GM12864 (cell line): ENCODE measurements at regions not wholly inside any gene's neighbourhood (a gene's known extent, or its start where the extent isn't known, plus 50 kb on each side); places are given as distances from the start of the nearest gene placed in this dataset.

Experiments
- DNase-seq: peaks from one replicate; pipeline ENCODE4 v3.0.0-alpha.2; 2011; ENCODE audit warnings: low read depth
- H3K4me3 ChIP-seq: 2 replicates; pipeline ENCODE4 v1.5.1; 2011; ENCODE audit warnings: mild to moderate bottlenecking, low read depth, low read length, control low read depth
- TF ChIP-seq, protein P1 (sequence below): IDR thresholded peaks from 2 replicates; pipeline ENCODE4 v1.5.1; 2011; ENCODE audit warnings: low read depth, mild to moderate bottlenecking, moderate library complexity, low read length, control low read depth, inconsistent platforms; ENCODE audit errors: missing control alignments

GRCh38 chr1:191026828-191027227, 549.2 kb upstream of the BRINP3 start:
- no peak overlapping the region for H3K4me3 ChIP-seq
- TF ChIP-seq, protein P1, sequence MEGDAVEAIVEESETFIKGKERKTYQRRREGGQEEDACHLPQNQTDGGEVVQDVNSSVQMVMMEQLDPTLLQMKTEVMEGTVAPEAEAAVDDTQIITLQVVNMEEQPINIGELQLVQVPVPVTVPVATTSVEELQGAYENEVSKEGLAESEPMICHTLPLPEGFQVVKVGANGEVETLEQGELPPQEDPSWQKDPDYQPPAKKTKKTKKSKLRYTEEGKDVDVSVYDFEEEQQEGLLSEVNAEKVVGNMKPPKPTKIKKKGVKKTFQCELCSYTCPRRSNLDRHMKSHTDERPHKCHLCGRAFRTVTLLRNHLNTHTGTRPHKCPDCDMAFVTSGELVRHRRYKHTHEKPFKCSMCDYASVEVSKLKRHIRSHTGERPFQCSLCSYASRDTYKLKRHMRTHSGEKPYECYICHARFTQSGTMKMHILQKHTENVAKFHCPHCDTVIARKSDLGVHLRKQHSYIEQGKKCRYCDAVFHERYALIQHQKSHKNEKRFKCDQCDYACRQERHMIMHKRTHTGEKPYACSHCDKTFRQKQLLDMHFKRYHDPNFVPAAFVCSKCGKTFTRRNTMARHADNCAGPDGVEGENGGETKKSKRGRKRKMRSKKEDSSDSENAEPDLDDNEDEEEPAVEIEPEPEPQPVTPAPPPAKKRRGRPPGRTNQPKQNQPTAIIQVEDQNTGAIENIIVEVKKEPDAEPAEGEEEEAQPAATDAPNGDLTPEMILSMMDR, result no peak
- no peak for DNase-seq

GRCh38 chr1:191034132-191034531, 556.5 kb upstream of the BRINP3 start:
- no peak overlapping the region for H3K4me3 ChIP-seq
- TF ChIP-seq, protein P1, result no peak
- DNase-seq, result no peak

- H3K4me3 ChIP-seq, result no peak overlapping the region
- TF ChIP-seq, protein P1, result no peak
- DNase-seq, result no peak
Observed at GRCh38 chr1:191043066-191043465, 565.4 kb upstream of the BRINP3 start.

DNA sequence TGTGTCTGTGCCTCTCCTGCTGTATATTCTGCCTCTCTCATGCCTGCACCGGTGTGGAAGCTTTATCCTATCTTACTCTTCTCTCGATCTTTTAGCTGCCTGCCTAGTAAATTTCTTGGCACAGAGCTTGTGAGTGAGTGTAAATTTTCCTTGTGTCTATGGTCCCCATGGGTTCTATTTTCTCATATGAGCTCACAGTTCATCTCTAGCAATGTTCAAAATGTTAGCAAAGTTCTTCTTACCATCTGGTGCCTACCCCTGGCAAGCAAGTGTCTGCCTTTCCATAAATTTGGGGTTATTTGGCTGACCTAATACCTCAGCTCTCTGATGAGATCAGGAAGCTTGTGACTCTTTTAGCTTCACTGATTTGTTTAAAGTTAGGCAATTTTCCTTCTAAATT, 572.1 kb upstream of the BRINP3 start:
- no peak for DNase-seq
- no peak overlapping the region for H3K4me3 ChIP-seq
- TF ChIP-seq, protein P1, result no peak

DNA sequence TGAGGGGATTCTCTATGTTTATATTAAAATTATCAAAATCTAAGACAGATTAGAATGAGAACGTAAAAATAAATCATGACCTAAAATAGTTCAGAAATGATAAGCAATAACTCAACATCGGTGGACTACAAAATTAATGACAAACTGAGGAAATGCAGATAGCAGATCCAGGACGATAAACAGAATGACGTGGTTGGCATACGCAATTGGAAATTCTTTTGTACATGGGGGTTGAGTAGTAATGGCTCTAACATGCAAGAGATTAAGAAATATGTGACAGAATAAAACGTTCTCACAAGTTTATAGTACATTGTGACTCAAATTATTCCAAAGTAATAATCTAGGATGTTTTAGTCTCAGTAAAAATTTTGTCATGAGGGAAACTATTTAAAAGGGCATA, 575.2 kb upstream of the BRINP3 start:
- no peak overlapping the region for H3K4me3 ChIP-seq
- no peak for DNase-seq
- TF ChIP-seq, protein P1, result no peak

DNA sequence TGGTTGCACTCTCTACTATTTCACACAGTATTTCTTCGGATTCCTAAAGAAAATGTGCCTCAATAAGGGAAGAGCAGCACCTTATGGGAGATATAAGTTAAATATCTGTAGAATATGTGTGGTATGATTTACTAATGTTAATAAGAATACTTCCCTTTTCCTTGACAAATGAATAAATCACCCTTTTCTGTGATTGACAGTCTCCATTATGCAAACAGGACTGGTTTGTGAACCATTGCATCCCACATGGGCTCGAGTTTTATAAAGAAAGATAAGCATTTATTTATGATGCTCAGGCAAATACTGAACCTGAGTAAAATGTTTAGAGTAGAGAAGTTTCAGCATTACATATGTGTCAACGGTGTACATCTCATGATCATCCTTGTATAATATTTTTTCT, 587.7 kb upstream of the BRINP3 start:
- no peak for DNase-seq
- TF ChIP-seq, protein P1, result no peak
- H3K4me3 ChIP-seq, result no peak overlapping the region

GRCh38 chr1:191065771-191066170, 588.1 kb upstream of the BRINP3 start:
- TF ChIP-seq, protein P1, result no peak
- H3K4me3 ChIP-seq, result no peak overlapping the region
- DNase-seq, result no peak
